DMS53 treated with DMSO at 0.1 percent for 48 hours (cell line): ENCODE measurements at regions not wholly inside any gene's neighbourhood (a gene's known extent, or its start where the extent isn't known, plus 50 kb on each side); places are given as distances from the start of the nearest gene placed in this dataset.

ENCODE experiments used
- DNase-seq: peaks from one replicate; lab custom pipeline; 2025; ENCODE audit not compliant: unreplicated experiment; lab: John Stamatoyannopoulos, UW

GRCh38 chr1:83596331-83596730 is 402.6 kb downstream of the TTLL7 start:
- no peak for DNase-seq

GRCh38 chr1:83593073-83593472 is 405.9 kb downstream of the TTLL7 start:
- no peak for DNase-seq

GRCh38 chr1:83588140-83588539 is 410.8 kb downstream of the TTLL7 start:
- peak; percentile 5 for DNase-seq

GRCh38 chr1:83583351-83584014 is 415.4 kb downstream of the TTLL7 start:
- peak; percentile 6 for DNase-seq

GRCh38 chr1:83581747-83582146 is 417.2 kb downstream of the TTLL7 start:
- DNase-seq, result no peak

- DNase-seq, result no peak
These were observed 424.1 kb downstream of the TTLL7 start for GRCh38 chr1:83574791-83575190.

- DNase-seq, result no peak
These were observed 425.2 kb downstream of the TTLL7 start for GRCh38 chr1:83573776-83574175.

GRCh38 chr1:83571536-83571935 is 427.4 kb downstream of the TTLL7 start:
- no peak for DNase-seq

- no peak for DNase-seq
These were observed 437.6 kb downstream of the TTLL7 start for GRCh38 chr1:83561346-83561745.

GRCh38 chr1:83559129-83559840 is 439.6 kb downstream of the TTLL7 start:
- no peak for DNase-seq

GRCh38 chr1:83555871-83556270 is 443.1 kb downstream of the TTLL7 start:
- DNase-seq, result no peak

GRCh38 chr1:83554174-83554573 is 444.8 kb downstream of the TTLL7 start:
- no peak for DNase-seq

- DNase-seq, result no peak
These were observed 446.1 kb downstream of the TTLL7 start for GRCh38 chr1:83552820-83553219.

- DNase-seq, result no peak
These were observed 450.6 kb downstream of the TTLL7 start for GRCh38 chr1:83548311-83548710.

- DNase-seq, result no peak
These were observed 451.0 kb downstream of the TTLL7 start for GRCh38 chr1:83547901-83548300.

GRCh38 chr1:83546874-83547273 is 452.1 kb downstream of the TTLL7 start:
- DNase-seq, result no peak

GRCh38 chr1:83545066-83545862 is 453.7 kb downstream of the TTLL7 start:
- no peak for DNase-seq

GRCh38 chr1:83543222-83543973 is 455.5 kb downstream of the TTLL7 start:
- DNase-seq, result no peak

GRCh38 chr1:83531521-83532309 is 467.2 kb downstream of the TTLL7 start:
- DNase-seq, result no peak

GRCh38 chr1:83530506-83530905 is 468.4 kb downstream of the TTLL7 start:
- no peak for DNase-seq
